ENCODE measurements at regions not wholly inside any gene's neighbourhood (a gene's known extent, or its start where the extent isn't known, plus 50 kb on each side); places are given as distances from the start of the nearest gene placed in this dataset.
A peak's percentile ranks its signal among the peaks of the same experiment; 100 is the strongest.

GRCh38 chr6:98526465-98526864 lies 307.9 kb upstream of the POU3F2 start:
- no peaks in the 10 kb centered on the region for H4K20me1 ChIP-seq (replicated peaks in 1 of 2; ENCODE audit: control insufficient read depth in 1 of 2, insufficient read depth in 2 of 2, low read length in 2 of 2)
- H3K9me3 ChIP-seq (ENCODE audit: insufficient read depth in 2 of 2, low read depth in 1 of 2, low read length in 1 of 2): no peaks in the 10 kb centered on the region; a peak in 1 of 4 replicates
- H3K14ac ChIP-seq (ENCODE audit: insufficient read length): no peak overlapping the region
- H3K79me2 ChIP-seq (ENCODE audit: control insufficient read depth in 1 of 2, insufficient read depth in 2 of 2, low read length in 2 of 2): no peaks in the 10 kb centered on the region
- H4K5ac ChIP-seq (ENCODE audit: insufficient read length, low read depth, low read length): no peak overlapping the region
- no peak overlapping the region for H4K8ac ChIP-seq (ENCODE audit: extremely low read depth, insufficient read depth, low read length)
- H2BK120ac ChIP-seq (replicated peaks; ENCODE audit: low read depth, low read length): no peak overlapping the region
- peak overlapping the region in 1 of 2 experiments; percentile 17; a peak in 1 of 4 replicates for H3K4me2 ChIP-seq (ENCODE audit: insufficient read depth in 1 of 2, low read depth in 2 of 2, low read length in 2 of 2)
- H3K9ac ChIP-seq (replicated peaks in 1 of 4; ENCODE audit: extremely low read depth in 1 of 4, low read depth in 3 of 4, low read length in 3 of 4): no peak overlapping the region
- no peak overlapping the region for H2BK15ac ChIP-seq (ENCODE audit: low read length)
- no peak overlapping the region for H3K4ac ChIP-seq (replicated peaks; ENCODE audit: insufficient read length, low read depth, low read length)
- ChIA-PET POLR2A (ENCODE audit: partially characterized antibody) (no interaction called here), CTCF (ENCODE audit: partially characterized antibody) (interaction anchor here (1.3 kb wide), 1 partner anchor 13 kb away, joined by 3 read pairs; no protein-coding TSS in a partner anchor)
- TF ChIP-seq CTBP2 (IDR thresholded peaks at IDR 0.05; ENCODE audit: borderline replicate concordance, insufficient read depth, insufficient read length, low read length) (no peak), RFX5 (IDR thresholded peaks at IDR 0.05; ENCODE audit: borderline replicate concordance, low read depth, low read length) (no peak), CREB1 (IDR thresholded peaks at IDR 0.05) (no peak), SIRT6 (IDR thresholded peaks at IDR 0.05; ENCODE audit: low read length) (no peak), GABPA (IDR thresholded peaks at IDR 0.05; ENCODE audit: borderline replicate concordance, insufficient read depth, low read length) (no peak), SP4 (IDR thresholded peaks at IDR 0.05; ENCODE audit: low read length) (no peak), POLR2A (IDR thresholded peaks at IDR 0.05; ENCODE audit: control extremely low read depth in 1 of 2, low read depth in 2 of 2, low read length in 2 of 2) (no peak), KDM5A (IDR thresholded peaks at IDR 0.05; ENCODE audit: low read length) (no peak), KDM4A (IDR thresholded peaks at IDR 0.05; ENCODE audit: low read depth, low read length, severe bottlenecking) (no peak), CHD2 (IDR thresholded peaks at IDR 0.05; ENCODE audit: low read length) (no peak), POU5F1 (IDR thresholded peaks at IDR 0.05; ENCODE audit: low read depth, low read length) (no peak), RXRA (IDR thresholded peaks at IDR 0.05; ENCODE audit: insufficient read depth, low read depth, low read length) (no peak)
- 78% methylated on average over 5 of the region's 5 CpGs; no CpG with 5 or more reads in 1 of the 2 experiments for WGBS, 2 experiments (ENCODE audit: extremely low coverage in 1 of 2, insufficient coverage in 1 of 2, insufficient read length in 1 of 2, insufficient replicate concordance in 2 of 2, low coverage in 1 of 2, low lambda C conversion rate in 2 of 2, missing lambda C conversion rate in 1 of 2)
- no peak overlapping the region for H2BK5ac ChIP-seq (ENCODE audit: low read depth, low read length)
- H3K23ac ChIP-seq (ENCODE audit: insufficient read length): no peak overlapping the region
- no peaks in the 10 kb centered on the region for H3K36me3 ChIP-seq (ENCODE audit: control insufficient read depth in 2 of 4, insufficient read depth in 4 of 4, low read length in 3 of 4)
- no peak overlapping the region; a peak in 1 of 8 replicates for H3K4me3 ChIP-seq (ENCODE audit: extremely low read depth in 1 of 4, insufficient read depth in 2 of 4, low read depth in 3 of 4, low read length in 4 of 4)
- no peak overlapping the region for H3K27ac ChIP-seq (ENCODE audit: low read depth, low read length)
- no peak overlapping the region; the same call in 1 of the 2 replicates for H3K18ac ChIP-seq (ENCODE audit: extremely low read depth, low read length)
- no peak overlapping the region for H2AFZ ChIP-seq (ENCODE audit: low read length)
- H3K4me1 ChIP-seq (replicated peaks in 1 of 4; ENCODE audit: control insufficient read depth in 3 of 4, insufficient read depth in 4 of 4, low read length in 3 of 4): peaks cover 0 to 9% (median 3%) of the 10 kb centered on the region in 4 experiments; a peak in 4 of 7 replicates
- 0 out of 2 replicates have a peak overlapping the region, but pooled peaks have one; percentile 71 for H2BK12ac ChIP-seq (ENCODE audit: low read depth, low read length)
- no peak for DNase-seq (ENCODE audit: low read depth in 1 of 2, low spot score in 2 of 2)
- no peaks in the 10 kb centered on the region for H3K79me1 ChIP-seq (ENCODE audit: low read depth, low read length)
- H3K27me3 ChIP-seq (replicated peaks in 1 of 4; ENCODE audit: control insufficient read depth in 3 of 4, extremely low read depth in 1 of 4, insufficient read depth in 3 of 4, low read length in 3 of 4): no peaks in the 10 kb centered on the region
- H2BK20ac ChIP-seq (ENCODE audit: low read length): no peak overlapping the region
- H3K56ac ChIP-seq (replicated peaks; ENCODE audit: insufficient read length, low read depth, low read length): no peak overlapping the region
- no peaks in the 10 kb centered on the region for H3K23me2 ChIP-seq (ENCODE audit: low read depth, low read length)
- no peak for FAIRE-seq
- no peak overlapping the region for H2AK5ac ChIP-seq (ENCODE audit: low read depth, low read length)
- H4K91ac ChIP-seq (replicated peaks; ENCODE audit: insufficient read length, low read length): peak overlapping the region; percentile 27
